ENCODE measurements at regions not wholly inside any gene's neighbourhood (a gene's known extent, or its start where the extent isn't known, plus 50 kb on each side); places are given as distances from the start of the nearest gene placed in this dataset.

GRCh38 chr6:30820193-30820592 is 64.1 kb upstream of the DDR1 start (continued):
- TF ChIP-seq BCLAF1 (IDR thresholded peaks at IDR 0.05; ENCODE audit: borderline replicate concordance in 1 of 2, control insufficient read depth in 1 of 2, low read depth in 2 of 2, low read length in 1 of 2) (no peak), SFPQ (IDR thresholded peaks at IDR 0.05; ENCODE audit: low read depth, low read length) (no peak), EHMT2 (IDR thresholded peaks at IDR 0.05) (no peak), ZNF408 (CRISPR knock-in tag; IDR thresholded peaks at IDR 0.05; ENCODE audit: low read depth) (no peak), POLR2AphosphoS5 (IDR thresholded peaks at IDR 0.05; ENCODE audit: control insufficient read depth, insufficient read depth, low read depth, low read length) (no peak), KLF6 (CRISPR knock-in tag; IDR thresholded peaks at IDR 0.05; ENCODE audit: borderline replicate concordance) (peak; percentile 37; the same call in 1 of the 2 replicates), JUN (IDR thresholded peaks at IDR 0.05; ENCODE audit: borderline replicate concordance, low read depth, low read length) (no peak), JUN (CRISPR knock-in tag; IDR thresholded peaks at IDR 0.05; ENCODE audit: borderline replicate concordance) (no peak), C11orf30 (IDR thresholded peaks at IDR 0.05; ENCODE audit: low read depth) (no peak), HDGF (IDR thresholded peaks at IDR 0.05) (no peak), ZNF780A (CRISPR knock-in tag; IDR thresholded peaks at IDR 0.05) (no peak), E2F3 (CRISPR knock-in tag; IDR thresholded peaks at IDR 0.05) (no peak), FOSL1 (tag; conservative IDR thresholded peaks at IDR 0.05) (peak; percentile 62), DNMT1 (IDR thresholded peaks at IDR 0.05) (no peak), SMAD1 (IDR thresholded peaks at IDR 0.05; ENCODE audit: low read depth, low read length, partially characterized antibody) (no peak), NRF1 (conservative IDR thresholded peaks at IDR 0.05 in 1 of 2, IDR thresholded peaks at IDR 0.05 in 1 of 2) (no peak), SRSF1 (IDR thresholded peaks at IDR 0.05; ENCODE audit: low read depth, low read length) (no peak), JUND (IDR thresholded peaks at IDR 0.05; ENCODE audit: borderline replicate concordance, low read depth, low read length) (no peak), JUND (tag; IDR thresholded peaks at IDR 0.05; ENCODE audit: borderline replicate concordance, low read depth, low read length) (peak; percentile 48; the same call in 1 of the 3 replicates), KLF13 (tag; IDR thresholded peaks at IDR 0.05; ENCODE audit: borderline replicate concordance, low read depth) (no peak), SMARCA5 (IDR thresholded peaks at IDR 0.05) (no peak), ZBTB43 (CRISPR knock-in tag; IDR thresholded peaks at IDR 0.05) (no peak), IRF1 (CRISPR knock-in tag; IDR thresholded peaks at IDR 0.05; ENCODE audit: borderline replicate concordance) (no peak)

Data from K562 (cell line).